Activated naive CD4-positive, alpha-beta T cell treated with anti-CD3 and anti-CD28 coated beads, Interleukin-2, amount 50 U/mL, for 72 hours (primary cell): ENCODE measurements at regions not wholly inside any gene's neighbourhood (a gene's known extent, or its start where the extent isn't known, plus 50 kb on each side); places are given as distances from the start of the nearest gene placed in this dataset.

Experiments
- ATAC-seq, 2 donors: fragments of 150-1000 bp; cut with Tn5 transposase; 2 replicates each; pipeline ENCODE4 v1.10.0; 2021; ENCODE audit warnings: mild to moderate bottlenecking in 2 of 2, moderate library complexity in 2 of 2
- DNase-seq, 2 donors: peaks; one replicate each; pipeline ENCODE4 v3.0.0; 2021 to 2022; ENCODE audit warnings: low spot score in 2 of 2
- H3K27ac Mint-ChIP-seq, 2 donors: one replicate each; pipeline ENCODE4 v1.8.0; 2022; ENCODE audit warnings: mild to moderate bottlenecking in 2 of 2, mixed read lengths in 2 of 2
- H3K36me3 Mint-ChIP-seq, 2 donors: one replicate each; pipeline ENCODE4 v1.8.0; 2022; ENCODE audit warnings: mixed read lengths in 2 of 2
- H3K9me3 Mint-ChIP-seq, 2 donors: one replicate each; pipeline ENCODE4 v1.8.0; 2022; ENCODE audit warnings: mixed read lengths in 2 of 2

DNA sequence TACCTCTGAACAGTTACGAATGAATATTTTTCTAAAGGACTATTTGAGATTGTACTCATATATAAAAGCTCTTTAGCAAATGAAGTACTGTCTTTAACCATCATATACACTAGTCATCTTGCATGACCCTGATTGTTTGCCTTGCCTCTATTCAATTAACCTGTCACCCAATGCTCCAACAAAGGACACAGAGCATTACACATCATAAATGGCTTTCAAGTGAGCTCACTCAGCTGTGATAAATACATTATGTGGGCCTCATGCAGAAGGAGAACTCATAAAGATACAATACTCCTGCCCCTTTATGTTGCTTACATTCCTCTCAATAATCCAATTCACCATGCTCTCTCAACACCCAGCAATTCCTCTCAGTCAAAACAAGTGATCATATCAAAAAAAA is 993.0 kb upstream of the PRMT6 start:
- Mint-ChIP-seq H3K36me3 (no peaks in the 10 kb centered on the region), H3K9me3 (peaks cover 8% of the 10 kb centered on the region in 2 donors), H3K27ac (no peak overlapping the region)
- DNase-seq, result no peak
- ATAC-seq, result no peak

DNA sequence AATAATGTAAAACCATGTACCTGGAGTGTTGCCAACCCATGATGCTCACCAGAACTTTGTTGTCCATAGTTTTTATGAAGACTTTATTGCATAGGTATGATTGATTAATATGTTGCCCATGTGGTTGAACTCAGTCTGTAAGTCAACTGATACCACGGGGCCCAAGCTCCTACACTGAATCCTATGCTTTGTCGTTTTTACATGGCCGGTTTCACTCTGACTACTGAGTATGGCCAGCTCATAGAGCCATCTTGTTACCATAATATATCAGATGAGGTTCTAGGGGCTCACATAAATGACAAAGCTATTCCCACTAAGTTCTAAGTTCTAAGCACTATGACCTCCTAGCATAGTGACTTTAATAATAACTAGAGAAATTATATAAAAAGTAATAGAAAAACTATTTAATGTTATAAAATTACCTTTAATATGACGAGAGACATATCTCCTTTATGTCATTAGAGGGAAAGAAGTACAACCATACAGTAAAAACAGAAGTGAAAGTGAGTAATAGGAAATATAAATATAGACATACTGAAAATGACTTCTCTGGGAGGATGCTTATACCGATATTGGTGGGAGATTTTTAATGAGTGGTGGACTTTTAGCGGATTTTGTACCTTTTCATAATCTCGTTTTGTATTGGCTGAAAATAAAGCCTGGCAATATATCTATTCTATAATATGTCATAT is 983.4 kb upstream of the PRMT6 start:
- H3K36me3 Mint-ChIP-seq, result no peaks in the 10 kb centered on the region
- ATAC-seq (no peak), DNase-seq (no peak)
- no peak overlapping the region for H3K27ac Mint-ChIP-seq
- H3K9me3 Mint-ChIP-seq, result peaks cover 0 to 7% of the 10 kb centered on the region in 2 donors

DNA sequence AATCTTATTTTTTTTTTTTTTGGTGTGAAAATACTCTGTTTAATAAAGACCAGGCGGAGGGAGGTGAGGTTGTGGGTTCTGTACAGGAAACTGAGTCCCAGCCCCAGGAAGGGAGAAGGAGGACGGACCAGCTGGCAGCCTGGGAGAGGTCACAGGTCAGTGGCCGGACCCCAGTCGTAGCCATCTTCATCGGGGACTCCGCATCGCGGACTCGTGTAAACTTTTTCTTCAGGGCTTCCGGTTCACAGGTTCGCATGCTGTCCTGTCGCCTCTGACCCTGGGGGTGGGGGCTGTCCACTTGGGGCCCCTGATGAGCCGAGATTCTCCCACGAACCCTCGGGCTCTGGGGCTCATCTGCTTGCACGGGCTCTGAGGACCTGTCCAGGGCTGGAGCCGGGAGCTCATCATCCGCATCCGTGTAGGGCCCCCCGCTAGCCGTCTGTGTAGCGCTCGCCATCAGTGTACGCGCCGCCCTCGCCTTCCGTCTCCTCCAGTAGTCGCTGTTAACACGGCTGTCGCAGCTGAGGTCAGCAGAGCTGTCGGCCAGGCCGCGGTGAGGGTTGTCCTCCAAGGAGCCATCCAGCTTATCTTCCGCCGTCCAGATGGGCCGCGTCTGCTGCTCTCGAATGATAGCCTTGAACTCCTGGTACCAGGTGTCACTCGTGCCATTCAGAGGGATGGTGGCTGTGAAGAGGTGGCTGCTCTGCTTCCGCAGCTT is 975.7 kb upstream of the PRMT6 start:
- H3K27ac Mint-ChIP-seq, result no peak overlapping the region
- peaks cover 0 to 4% of the 10 kb centered on the region in 2 donors for H3K36me3 Mint-ChIP-seq
- ATAC-seq, result no peak
- H3K9me3 Mint-ChIP-seq, result peaks cover 9 to 14% of the 10 kb centered on the region in 2 donors
- no peak for DNase-seq

DNA sequence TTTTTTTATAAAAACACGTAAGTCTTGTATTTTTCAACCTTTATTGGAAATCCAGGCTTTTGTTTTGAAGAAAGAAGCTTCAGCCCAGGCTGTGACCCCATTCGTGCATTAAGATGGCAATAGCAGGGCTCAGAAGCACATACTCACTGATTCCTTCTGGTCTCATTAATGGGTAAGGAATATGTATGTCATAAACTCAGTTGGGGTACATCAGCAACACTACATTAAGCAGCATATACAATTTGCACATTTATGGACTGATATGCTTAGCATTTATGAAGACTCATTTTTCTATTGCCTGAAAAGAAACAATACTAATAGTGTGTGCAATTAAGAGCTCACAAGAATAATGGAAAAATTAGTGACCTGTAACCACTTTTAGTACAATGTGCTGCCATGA is 945.4 kb upstream of the PRMT6 start:
- DNase-seq, result no peak
- Mint-ChIP-seq H3K36me3 (no peaks in the 10 kb centered on the region), H3K27ac (no peak overlapping the region), H3K9me3 (peaks cover 14% of the 10 kb centered on the region in 2 donors)
- ATAC-seq, result no peak

DNA sequence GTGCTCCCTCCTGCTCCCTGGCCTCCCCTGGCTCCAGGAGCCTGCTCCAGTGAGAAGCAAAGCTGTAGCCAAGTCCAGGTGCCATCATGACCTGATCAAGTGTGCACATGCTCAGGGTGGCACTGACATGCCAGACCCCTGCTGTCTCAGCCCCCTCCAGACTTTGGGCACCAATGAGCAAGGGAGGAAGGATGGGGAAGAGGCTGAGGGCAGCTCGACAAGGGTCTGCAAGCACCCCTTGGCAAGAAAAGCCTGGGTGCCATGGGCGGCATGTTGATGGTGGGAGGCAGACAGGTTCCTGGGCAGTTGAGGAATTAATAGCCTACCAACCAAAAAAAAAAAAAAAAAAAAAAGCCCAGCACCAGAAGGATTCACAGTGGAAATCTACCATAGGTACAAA is 942.6 kb upstream of the PRMT6 start:
- Mint-ChIP-seq H3K9me3 (peaks cover 4 to 6% of the 10 kb centered on the region in 2 donors), H3K36me3 (no peaks in the 10 kb centered on the region), H3K27ac (no peak overlapping the region)
- DNase-seq (no peak), ATAC-seq (no peak)

DNA sequence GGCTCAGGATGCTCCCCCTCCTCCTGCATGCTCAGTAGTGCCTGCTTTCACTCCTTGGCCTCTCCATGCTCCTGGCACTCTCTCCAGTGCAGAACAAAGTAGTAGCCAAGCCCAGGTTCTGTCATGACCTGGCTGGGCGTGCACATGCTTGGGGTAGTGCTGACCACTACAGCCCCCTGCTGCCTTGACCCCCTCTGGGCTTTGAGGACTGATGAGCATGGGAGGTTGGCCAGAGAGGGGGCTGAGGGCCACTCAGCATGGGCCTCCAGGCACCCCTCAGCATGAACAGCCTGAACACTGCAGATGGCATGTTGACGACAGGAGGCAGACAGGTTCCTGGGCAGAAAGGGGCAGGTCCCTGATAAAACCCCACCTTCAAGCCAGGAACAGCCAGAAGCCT is 935.7 kb upstream of the PRMT6 start:
- Mint-ChIP-seq H3K27ac (no peak overlapping the region), H3K9me3 (peaks cover 4% of the 10 kb centered on the region in 2 donors), H3K36me3 (peaks cover 0 to 5% of the 10 kb centered on the region in 2 donors)
- DNase-seq (no peak), ATAC-seq (no peak)

DNA sequence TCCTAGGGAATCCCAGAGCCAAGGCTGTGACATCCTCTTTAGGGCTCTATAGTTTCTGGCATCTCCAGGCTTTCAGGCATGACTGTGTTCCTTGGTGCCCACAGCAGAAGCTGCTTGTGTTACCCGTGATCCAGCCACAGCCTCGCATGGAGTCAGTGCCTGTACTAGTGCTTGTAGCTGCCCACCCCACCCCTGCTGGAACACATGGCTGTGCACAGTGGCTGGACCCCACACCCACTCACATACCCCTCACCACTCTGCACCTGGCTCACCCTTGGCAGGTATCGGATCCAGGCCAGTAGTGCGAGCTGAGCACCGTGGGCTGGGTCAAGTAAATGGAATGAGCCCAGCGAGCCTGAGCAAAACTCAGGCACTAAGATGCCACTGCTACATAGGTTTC is 934.7 kb upstream of the PRMT6 start:
- ATAC-seq (no peak), DNase-seq (no peak)
- Mint-ChIP-seq H3K27ac (no peak overlapping the region), H3K36me3 (peaks cover 0 to 5% of the 10 kb centered on the region in 2 donors), H3K9me3 (peaks cover 4 to 7% of the 10 kb centered on the region in 2 donors)

DNA sequence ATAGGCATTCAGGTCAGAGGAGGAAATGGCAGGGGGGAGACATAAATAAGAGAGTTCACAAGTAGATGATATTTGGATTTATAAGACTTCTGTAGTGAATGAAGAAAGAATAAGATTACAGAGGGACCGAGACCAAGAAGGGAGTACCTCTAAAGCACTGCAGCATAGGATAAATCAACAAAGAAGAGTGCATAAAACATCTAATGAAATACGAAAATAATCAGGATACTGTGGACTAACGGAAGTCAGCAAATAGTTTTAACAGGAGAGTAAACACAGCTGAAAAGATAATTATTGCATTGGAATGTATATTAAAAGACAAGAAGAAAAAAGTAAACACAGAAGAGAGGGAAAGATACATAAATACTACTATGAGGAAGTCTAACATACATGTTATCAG is 921.9 kb upstream of the PRMT6 start:
- ATAC-seq (no peak), DNase-seq (no peak)
- Mint-ChIP-seq H3K9me3 (peaks cover 10 to 16% of the 10 kb centered on the region in 2 donors), H3K36me3 (no peaks in the 10 kb centered on the region), H3K27ac (no peak overlapping the region)

DNA sequence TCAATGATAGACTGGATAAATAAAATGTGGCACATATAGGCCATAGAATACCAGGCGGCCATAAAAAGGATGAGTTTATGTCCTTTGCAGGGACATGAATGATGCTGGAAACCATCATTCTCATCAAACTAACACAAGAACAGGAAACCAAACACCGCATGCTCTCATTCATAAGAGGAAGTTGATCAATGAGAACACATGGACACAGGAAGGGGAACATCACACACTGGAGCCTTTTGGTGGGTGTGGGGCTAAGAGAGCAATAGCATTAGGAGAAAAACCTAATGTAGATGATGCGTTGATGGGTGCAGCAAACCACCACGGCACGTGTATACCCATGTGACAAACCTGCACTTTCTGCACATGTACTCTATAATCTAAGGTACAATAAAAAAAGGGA is 883.4 kb upstream of the PRMT6 start:
- no peak for DNase-seq
- no peak for ATAC-seq
- Mint-ChIP-seq H3K36me3 (no peaks in the 10 kb centered on the region), H3K9me3 (peaks cover 14 to 17% of the 10 kb centered on the region in 2 donors), H3K27ac (no peak overlapping the region)

DNA sequence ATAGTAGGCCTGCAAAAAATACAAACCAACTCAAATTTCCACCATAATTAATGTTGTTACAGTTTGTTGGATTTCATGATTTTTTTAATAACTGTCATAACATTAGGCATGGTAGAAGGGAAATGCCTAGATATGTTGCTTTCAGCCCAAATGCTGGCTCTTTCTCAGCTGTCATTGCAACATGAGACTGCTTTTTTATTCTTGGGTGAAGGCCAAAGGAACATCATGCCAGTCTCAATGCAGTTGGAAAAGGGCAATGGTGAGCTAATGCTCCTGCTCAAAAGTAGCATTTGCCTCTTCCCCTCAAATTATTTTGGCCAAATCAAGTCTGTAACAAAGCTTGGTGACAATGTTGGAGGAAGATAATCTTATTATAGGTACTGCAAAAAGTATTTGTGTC is 877.7 kb upstream of the PRMT6 start:
- ATAC-seq, result no peak
- Mint-ChIP-seq H3K36me3 (peaks cover 2% of the 10 kb centered on the region in 2 donors), H3K27ac (no peak overlapping the region)

DNA sequence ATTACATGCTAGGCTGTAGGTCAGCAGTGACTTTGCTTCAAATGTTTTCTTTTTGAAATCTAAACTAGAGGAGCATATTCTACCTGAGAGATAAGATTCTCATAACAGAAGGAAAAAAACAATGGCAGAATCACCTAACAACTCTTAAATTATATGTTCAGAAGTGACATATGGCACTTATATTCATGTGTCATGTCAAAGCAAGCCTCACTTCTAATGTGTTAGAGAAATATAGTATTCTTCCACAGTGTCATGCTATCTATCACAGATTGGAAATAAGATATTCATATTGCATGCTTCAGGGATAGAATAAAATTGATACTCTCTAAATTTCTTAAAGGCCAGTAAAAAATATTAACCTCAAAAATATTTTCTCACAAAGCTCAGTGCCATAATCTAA is 874.6 kb upstream of the PRMT6 start:
- Mint-ChIP-seq H3K9me3 (peaks cover 18 to 25% of the 10 kb centered on the region in 2 donors), H3K27ac (no peak overlapping the region), H3K36me3 (peaks cover 8% of the 10 kb centered on the region in 2 donors)
- ATAC-seq (no peak), DNase-seq (no peak)

More for the DNA sequence above, 877.7 kb upstream of the PRMT6 start:
- H3K9me3 Mint-ChIP-seq, result peaks cover 13 to 18% of the 10 kb centered on the region in 2 donors
- DNase-seq, result no peak

DNA sequence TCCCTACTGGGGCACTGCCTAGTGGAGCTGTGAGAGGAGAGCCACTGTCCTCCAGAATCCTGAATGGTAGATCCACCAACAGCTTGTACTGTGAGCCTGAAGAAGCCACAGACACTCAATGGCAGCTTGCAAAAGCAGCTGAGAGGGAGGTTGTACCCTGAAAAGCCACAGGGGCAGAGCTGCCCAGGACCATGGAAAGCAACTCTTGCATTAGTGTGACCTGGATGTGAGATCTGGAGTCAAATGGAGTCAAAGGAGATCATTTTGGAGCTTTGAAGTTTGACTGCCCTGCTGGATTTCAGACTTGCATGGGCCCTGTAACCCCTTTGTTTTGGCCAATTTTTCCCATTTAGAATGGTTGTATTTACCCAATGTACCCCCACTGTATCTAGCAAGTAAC is 871.4 kb upstream of the PRMT6 start:
- Mint-ChIP-seq H3K27ac (no peak overlapping the region), H3K36me3 (peaks cover 8% of the 10 kb centered on the region in 2 donors), H3K9me3 (peaks cover 24 to 26% of the 10 kb centered on the region in 2 donors)
- DNase-seq (no peak), ATAC-seq (no peak)

DNA sequence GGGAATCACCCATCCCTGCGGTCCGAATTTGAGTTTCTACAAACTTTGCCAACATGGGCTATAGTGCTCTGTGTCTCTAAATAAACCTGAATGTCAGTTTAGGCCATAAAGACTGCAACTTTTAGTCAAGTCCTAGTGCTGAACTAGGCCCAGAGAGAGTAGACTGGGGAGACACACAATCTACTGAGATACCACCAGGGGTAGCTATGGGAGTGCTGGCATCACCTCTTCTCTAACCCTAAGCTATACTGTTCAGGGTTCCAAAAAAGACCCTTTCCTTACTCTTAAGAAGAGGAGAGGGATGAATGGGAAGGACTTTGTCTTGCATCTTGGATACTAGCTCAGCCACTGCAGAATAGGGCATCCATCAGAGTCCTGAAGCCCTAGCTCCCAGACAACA is 866.7 kb upstream of the PRMT6 start:
- ATAC-seq (no peak), DNase-seq (no peak)
- Mint-ChIP-seq H3K9me3 (peaks cover 28 to 32% of the 10 kb centered on the region in 2 donors), H3K27ac (no peak overlapping the region), H3K36me3 (peaks cover 0 to 21% of the 10 kb centered on the region in 2 donors)

DNA sequence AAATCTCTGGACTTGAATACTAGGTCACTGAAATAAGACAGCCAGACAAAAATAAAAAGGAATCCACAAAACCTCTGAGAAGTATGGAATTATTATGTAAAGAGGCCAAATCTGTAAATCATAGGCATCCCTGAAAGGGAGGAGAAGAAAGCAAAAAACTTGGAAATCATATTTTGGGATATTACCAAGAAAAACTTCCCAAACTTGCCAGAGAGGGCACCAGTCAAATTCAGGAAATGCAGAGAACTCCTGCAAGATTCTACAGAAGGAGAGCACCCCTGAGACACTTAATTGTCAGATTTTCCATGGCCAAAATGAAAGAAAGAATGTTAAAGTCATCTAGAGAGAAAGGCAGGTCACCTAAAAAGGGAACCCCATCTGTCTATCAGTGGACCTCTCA is 862.3 kb upstream of the PRMT6 start:
- H3K9me3 Mint-ChIP-seq, result peaks cover 24 to 30% of the 10 kb centered on the region in 2 donors
- H3K27ac Mint-ChIP-seq, result no peak overlapping the region
- DNase-seq (no peak), ATAC-seq (no peak)
- H3K36me3 Mint-ChIP-seq, result peaks cover 0 to 28% of the 10 kb centered on the region in 2 donors

DNA sequence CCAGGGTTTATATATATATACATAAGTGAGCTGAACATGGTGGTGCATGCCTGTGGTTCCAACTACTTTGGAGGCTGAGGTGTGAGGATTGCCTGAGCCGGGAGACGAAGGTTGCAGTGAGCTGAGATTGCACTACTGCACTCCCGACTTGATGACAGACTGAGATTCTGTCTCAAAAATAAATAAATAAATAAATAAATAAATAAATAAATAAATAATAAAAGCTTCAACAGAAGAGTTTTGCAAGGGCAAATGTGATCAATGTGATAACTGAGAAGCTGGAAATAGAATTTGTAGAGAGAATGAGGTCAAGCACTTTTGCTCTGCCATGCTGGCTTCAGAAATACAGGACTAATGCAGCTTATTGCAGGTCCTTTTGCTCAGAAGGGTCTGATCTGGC is 855.8 kb upstream of the PRMT6 start:
- ATAC-seq, result no peak
- Mint-ChIP-seq H3K36me3 (peaks cover 0 to 6% of the 10 kb centered on the region in 2 donors), H3K27ac (no peak overlapping the region), H3K9me3 (peaks cover 7 to 19% of the 10 kb centered on the region in 2 donors)
- DNase-seq, result no peak

DNA sequence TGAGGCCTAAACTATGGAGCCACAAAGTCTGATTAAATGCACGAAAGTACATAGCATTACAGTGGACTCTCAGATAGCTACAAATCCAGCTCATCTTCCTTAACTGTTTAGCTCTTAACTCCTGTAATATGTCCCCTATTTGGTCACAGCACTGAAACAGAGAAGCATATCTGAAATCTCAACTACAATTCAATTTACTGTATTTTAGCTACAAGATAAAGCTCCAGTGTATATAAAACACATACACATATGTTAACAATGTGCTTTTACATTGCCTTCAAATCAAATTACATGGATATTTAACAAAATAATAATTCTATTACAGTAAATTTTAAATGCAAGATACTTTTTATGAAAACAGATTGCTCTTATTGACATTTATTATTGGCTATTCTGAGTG is 849.3 kb upstream of the PRMT6 start:
- ATAC-seq, result no peak
- DNase-seq, result no peak
- peaks cover 0 to 4% of the 10 kb centered on the region in 2 donors for H3K9me3 Mint-ChIP-seq
- H3K36me3 Mint-ChIP-seq, result no peaks in the 10 kb centered on the region
- no peak overlapping the region for H3K27ac Mint-ChIP-seq

DNA sequence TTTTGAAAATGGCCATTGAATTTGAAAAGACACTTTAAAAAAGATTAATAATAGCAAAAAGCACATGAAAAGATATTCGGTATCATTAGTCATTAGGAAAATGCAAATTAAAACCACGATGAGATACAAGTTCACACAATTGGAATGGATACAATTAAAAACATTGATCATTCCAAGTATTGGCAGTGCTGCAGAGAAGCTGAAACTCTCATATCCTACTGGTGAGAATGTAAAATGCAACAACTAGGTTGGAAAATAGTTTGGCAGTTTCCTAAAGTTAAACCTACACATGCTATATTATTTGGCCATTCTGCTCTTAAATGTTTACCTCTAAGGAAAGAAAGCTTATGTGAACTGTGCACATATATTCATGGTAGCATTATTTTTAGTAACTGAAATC is 838.7 kb upstream of the PRMT6 start:
- no peak for DNase-seq
- Mint-ChIP-seq H3K36me3 (no peaks in the 10 kb centered on the region), H3K9me3 (peaks cover 0 to 10% of the 10 kb centered on the region in 2 donors), H3K27ac (no peak overlapping the region)
- no peak for ATAC-seq

DNA sequence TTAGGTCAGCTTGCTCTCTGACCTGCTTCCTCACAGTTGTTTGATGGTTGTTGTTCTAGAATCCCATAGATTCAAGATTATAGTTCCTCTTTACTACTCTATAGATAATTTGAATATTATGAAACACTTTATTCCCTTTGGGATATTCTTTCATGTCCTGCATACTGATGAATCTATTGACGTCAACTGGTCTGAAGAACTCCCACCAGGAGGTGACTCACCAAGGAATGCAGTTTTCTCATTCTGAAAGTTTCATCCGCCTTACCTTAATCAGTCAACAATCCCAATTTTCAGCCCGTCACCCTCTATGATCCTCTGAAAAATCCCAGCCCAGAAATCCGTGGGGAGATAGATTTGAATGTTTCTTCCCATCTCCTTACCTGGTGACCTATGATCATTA is 834.1 kb upstream of the PRMT6 start:
- no peak for DNase-seq
- no peaks in the 10 kb centered on the region for H3K36me3 Mint-ChIP-seq
- no peak overlapping the region for H3K27ac Mint-ChIP-seq
- peaks cover 0 to 10% of the 10 kb centered on the region in 2 donors for H3K9me3 Mint-ChIP-seq
- no peak for ATAC-seq
